SK-N-SH (cell line): ENCODE measurements at regions not wholly inside any gene's neighbourhood (a gene's known extent, or its start where the extent isn't known, plus 50 kb on each side); places are given as distances from the start of the nearest gene placed in this dataset.

Experiments used
- CTCF ChIA-PET: fragments of 300-600, 350-600 bp; formaldehyde crosslinking; extraction: SDS; loops from one replicate; lab custom pipeline; 2021; lab: Yijun Ruan, JAX
- POLR2A ChIA-PET: fragments of 350-600 bp; sonication (Branson Sonifier 250); formaldehyde crosslinking; extraction: SDS; loops from one replicate; lab custom pipeline; 2020; ENCODE audit warnings: antibody characterized with exemption, inconsistent platforms; lab: Yijun Ruan, JAX
- DNase-seq: peaks from one replicate; pipeline ENCODE4 v3.0.0; 2012
- H2AFZ ChIP-seq: fragments of 200-600 bp; sonication (generic); 2 replicates; pipeline ENCODE4 v1.8.1; 2016; ENCODE audit warnings: antibody characterized with exemption, mild to moderate bottlenecking, low read depth
- H3F3A ChIP-seq: fragments of 200-600 bp; sonication (generic); replicated peaks from 2 replicates; pipeline ENCODE3; 2016; ENCODE audit warnings: antibody characterized with exemption, mild to moderate bottlenecking; ENCODE audit not compliant: insufficient read depth
- H3K27ac ChIP-seq, 2 experiments: fragments of 200-500 bp in 1 of 2; fragments of 200-600 bp in 1 of 2; sonication (Bioruptor generic) in 1 of 2; sonication (generic), shearing (Covaris generic) in 1 of 2; 2 replicates each; pipeline versions ENCODE4 v1.5.1 to v1.6.1; 2014 to 2016; ENCODE audit warnings: low read depth in 2 of 2, inconsistent platforms in 1 of 2, low read length in 1 of 2, mild to moderate bottlenecking in 1 of 2, mixed read lengths in 1 of 2
- H3K27me3 ChIP-seq: fragments of 200-600 bp; sonication (generic), shearing (Covaris generic); 2 replicates; pipeline ENCODE4 v1.6.1; 2016; ENCODE audit warnings: mixed run types; ENCODE audit not compliant: insufficient read depth
- H3K36me3 ChIP-seq, 2 experiments: fragments of 200-500 bp in 1 of 2; fragments of 200-600 bp in 1 of 2; sonication (Bioruptor generic) in 1 of 2; sonication (generic) in 1 of 2; replicated peaks in 1 of 2; 2 replicates each; pipeline versions ENCODE3 to v1.5.1; 2014 to 2016; ENCODE audit warnings: low read length in 1 of 2, mild to moderate bottlenecking in 1 of 2; ENCODE audit not compliant: insufficient read depth in 2 of 2, control insufficient read depth in 1 of 2
- H3K4me1 ChIP-seq, 2 experiments: fragments of 200-500 bp in 1 of 2; fragments of 200-600 bp in 1 of 2; sonication (Bioruptor generic) in 1 of 2; sonication (generic), shearing (Covaris generic) in 1 of 2; 2 replicates each; pipeline versions ENCODE4 v1.5.1 to v1.6.1; 2014 to 2016; ENCODE audit warnings: low read depth in 1 of 2, low read length in 1 of 2, mixed run types in 1 of 2; ENCODE audit not compliant: insufficient read depth in 2 of 2, control insufficient read depth in 1 of 2
- H3K4me2 ChIP-seq: fragments of 200-600 bp; sonication (generic), shearing (Covaris generic); 2 replicates; pipeline ENCODE4 v1.6.1; 2017; ENCODE audit warnings: mixed run types
- H3K4me3 ChIP-seq, 2 experiments: fragments of 200-500 bp in 1 of 2; fragments of 200-600 bp in 1 of 2; sonication (Bioruptor generic) in 1 of 2; sonication (generic), shearing (Covaris generic) in 1 of 2; 2 replicates each; pipeline versions ENCODE4 v1.5.1 to v1.8.1; 2014 to 2016; ENCODE audit warnings: low read depth in 2 of 2, inconsistent platforms in 1 of 2, low read length in 1 of 2, mild to moderate bottlenecking in 1 of 2, mixed read lengths in 1 of 2, moderate library complexity in 1 of 2
- H3K79me2 ChIP-seq: fragments of 200-600 bp; sonication (generic); 2 replicates; pipeline ENCODE4 v1.8.1; 2017; ENCODE audit warnings: mild to moderate bottlenecking; ENCODE audit not compliant: insufficient read depth
- H3K9ac ChIP-seq: fragments of 200-600 bp; sonication (generic); 2 replicates; pipeline ENCODE4 v1.6.1; 2017; ENCODE audit warnings: mixed run types
- H3K9me2 ChIP-seq: fragments of 200-600 bp; sonication (generic); 2 replicates; pipeline ENCODE4 v1.6.1; 2017; ENCODE audit warnings: mixed run types
- H3K9me3 ChIP-seq: fragments of 200-600 bp; sonication (generic); 2 replicates; pipeline ENCODE4 v1.6.1; 2017; ENCODE audit warnings: mixed run types, mild to moderate bottlenecking, moderate library complexity
- H4K20me1 ChIP-seq: fragments of 200-600 bp; sonication (generic); 2 replicates; pipeline ENCODE4 v1.6.1; 2017; ENCODE audit warnings: mild to moderate bottlenecking, mixed run types; ENCODE audit not compliant: insufficient read depth
- FOSL2 ChIP-seq: IDR thresholded peaks from 2 replicates; pipeline ENCODE4 v1.4.0; 2012; ENCODE audit warnings: low read depth, mild to moderate bottlenecking, moderate library complexity, borderline replicate concordance
- JUND ChIP-seq: IDR thresholded peaks from 2 replicates; pipeline ENCODE4 v1.4.0; 2012
- MAX ChIP-seq: IDR thresholded peaks from 2 replicates; pipeline ENCODE4 v1.4.0; 2012; ENCODE audit warnings: low read depth
- REST ChIP-seq: IDR thresholded peaks from 2 replicates; pipeline ENCODE4 v1.6.1; 2012; ENCODE audit warnings: mild to moderate bottlenecking, low read depth, low read length, moderate library complexity
- WGBS: methylation state at CpG from one replicate; pipeline ENCODE4 v1.1.6; 2017; ENCODE audit warnings: low lambda C conversion rate; 5-methylcytosine and 5-hydroxymethylcytosine counted together

- 0 out of 2 replicates have a peak overlapping the region, but pooled peaks have one; percentile 20 for H2AFZ ChIP-seq
- CTCF ChIA-PET, result no interaction called here
- TF ChIP-seq REST, result no peak
- TF ChIP-seq FOSL2, result peak; percentile 28; the same call in 1 of the 2 replicates
- TF ChIP-seq, all 33 proteins: peak for 1
- no peaks in the 10 kb centered on the region for H3K27me3 ChIP-seq
- POLR2A ChIA-PET, result no interaction called here
- H3F3A ChIP-seq, result peaks cover 30% of the 10 kb centered on the region
- no peaks in the 10 kb centered on the region for H3K9me2 ChIP-seq
- H3K4me1 ChIP-seq, result peaks cover 29 to 33% of the 10 kb centered on the region in 2 experiments
- peak overlapping the region; percentile 64 to 69 for H3K27ac ChIP-seq
- peak overlapping the region; percentile 16 for H3K9ac ChIP-seq
- H3K4me3 ChIP-seq, result no peak overlapping the region
- H4K20me1 ChIP-seq, result no peaks in the 10 kb centered on the region
- no peak for DNase-seq
- H3K9me3 ChIP-seq, result no peaks in the 10 kb centered on the region
- H3K79me2 ChIP-seq, result no peaks in the 10 kb centered on the region
- 63% methylated on average over 6 of the region's 6 CpGs for WGBS
- H3K4me2 ChIP-seq, result peak overlapping the region; percentile 9; the same call in 1 of the 2 replicates
- no peaks in the 10 kb centered on the region for H3K36me3 ChIP-seq
Observed at GRCh38 chr13:44755872-44756271, 179.7 kb upstream of the TSC22D1 start.

- Histone ChIP-seq H3K36me3 (no peaks in the 10 kb centered on the region), H3K9me2 (no peaks in the 10 kb centered on the region), H3K27ac (no peak overlapping the region), H3K4me3 (no peak overlapping the region), H3K4me1 (peaks cover 9 to 11% of the 10 kb centered on the region in 2 experiments), H3K9ac (no peak overlapping the region), H3F3A (peaks cover 14% of the 10 kb centered on the region), H3K79me2 (no peaks in the 10 kb centered on the region), H2AFZ (no peak overlapping the region), H3K4me2 (no peak overlapping the region), H3K9me3 (no peaks in the 10 kb centered on the region), H3K27me3 (no peaks in the 10 kb centered on the region), H4K20me1 (no peaks in the 10 kb centered on the region)
- 96% methylated on average over 6 of the region's 6 CpGs for WGBS
- TF ChIP-seq REST (no peak), MAX (no peak), JUND (no peak)
- DNase-seq, result no peak
- ChIA-PET CTCF (no interaction called here), POLR2A (no interaction called here)
Observed at GRCh38 chr13:44752164-44752563, 176.0 kb upstream of the TSC22D1 start.
